ENCODE measurements at regions not wholly inside any gene's neighbourhood (a gene's known extent, or its start where the extent isn't known, plus 50 kb on each side); places are given as distances from the start of the nearest gene placed in this dataset.

- BruUV-seq (replicated peaks), result no TSS peak
- Histone ChIP-seq H3K27me3 (ENCODE audit: control insufficient read depth in 2 of 2, insufficient read depth in 2 of 2, low read length in 2 of 2) (no peaks in the 10 kb centered on the region), H2AFZ (ENCODE audit: low read depth, low read length) (no peak overlapping the region), H3K4me2 (ENCODE audit: insufficient read depth, low read length) (no peak overlapping the region), H3K4me1 (replicated peaks in 1 of 2; ENCODE audit: control insufficient read depth in 2 of 2, insufficient read depth in 2 of 2, low read length in 2 of 2) (no peaks in the 10 kb centered on the region), H3K36me3 (ENCODE audit: control insufficient read depth, insufficient read depth, low read length) (no peaks in the 10 kb centered on the region), H3K9me1 (ENCODE audit: control insufficient read depth, insufficient read depth, low read length) (no peaks in the 10 kb centered on the region), H3K79me2 (ENCODE audit: control insufficient read depth, insufficient read depth, low read length) (no peaks in the 10 kb centered on the region), H3K4me3 (no peak overlapping the region), H4K20me1 (replicated peaks; ENCODE audit: control insufficient read depth, insufficient read depth, low read length) (no peaks in the 10 kb centered on the region), H3K27ac (ENCODE audit: extremely low read depth, low read depth, low read length) (no peak overlapping the region), H3K9ac (ENCODE audit: insufficient read depth in 1 of 2, low read depth in 2 of 2, low read length in 2 of 2) (no peak overlapping the region), H3K9me3 (replicated peaks; ENCODE audit: control insufficient read depth, insufficient read depth, low read depth, low read length) (no peaks in the 10 kb centered on the region; the same call in 1 of the 2 replicates)
- in situ Hi-C loops (cut with MboI) (no loop called here), intact Hi-C loops (cut with micrococcal nuclease) (no loop called here)
- no peak for TF ChIP-seq ZNF445 (CRISPR knock-in tag; IDR thresholded peaks at IDR 0.05; ENCODE audit: low read depth)
- TF ChIP-seq ZNF436 (CRISPR knock-in tag; IDR thresholded peaks at IDR 0.05), result no peak
- TF ChIP-seq, protein P1, sequence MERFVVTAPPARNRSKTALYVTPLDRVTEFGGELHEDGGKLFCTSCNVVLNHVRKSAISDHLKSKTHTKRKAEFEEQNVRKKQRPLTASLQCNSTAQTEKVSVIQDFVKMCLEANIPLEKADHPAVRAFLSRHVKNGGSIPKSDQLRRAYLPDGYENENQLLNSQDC (CRISPR knock-in tag; IDR thresholded peaks at IDR 0.05), result no peak
- FAIRE-seq, result no peak
- no peak for ATAC-seq
- DNase-seq (ENCODE audit: extremely low read depth in 1 of 4, low spot score in 3 of 4), result no peak
- ChIA-PET POLR2A (no interaction called here), CTCF (ENCODE audit: low intra/inter-chr PET ratio) (no interaction called here)
- WGBS (ENCODE audit: insufficient coverage, low coverage, missing lambda C conversion rate), result 0% methylated on average over 7 of the region's 7 CpGs
These were observed 560.9 kb upstream of the ANO5 start for GRCh38 chr11:21631991-21632390.

DNA sequence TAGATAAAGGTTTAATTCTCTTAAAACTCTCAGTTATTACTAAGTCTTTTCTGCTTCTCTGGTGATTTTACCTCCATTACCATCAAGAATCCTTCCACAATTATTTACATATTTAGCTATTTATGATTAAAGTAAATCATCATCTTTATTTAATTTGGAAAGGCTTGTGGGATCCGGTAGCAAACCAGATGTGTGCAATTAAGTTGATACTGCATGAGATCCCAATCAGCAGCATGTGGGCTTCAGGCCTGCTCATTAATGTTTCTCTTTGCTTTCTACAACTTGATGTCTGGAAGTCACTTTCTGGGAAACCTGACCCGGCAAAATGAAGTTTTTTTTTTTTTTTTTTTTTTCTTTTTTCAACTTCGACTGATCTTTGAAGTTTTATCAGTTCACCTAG lies 558.4 kb upstream of the ANO5 start:
- Histone ChIP-seq H3K36me3 (ENCODE audit: control insufficient read depth, insufficient read depth, low read length) (no peaks in the 10 kb centered on the region), H2AFZ (ENCODE audit: low read depth, low read length) (no peak overlapping the region), H3K4me1 (replicated peaks in 1 of 2; ENCODE audit: control insufficient read depth in 2 of 2, insufficient read depth in 2 of 2, low read length in 2 of 2) (no peaks in the 10 kb centered on the region), H3K4me3 (no peak overlapping the region), H3K27me3 (ENCODE audit: control insufficient read depth in 2 of 2, insufficient read depth in 2 of 2, low read length in 2 of 2) (no peaks in the 10 kb centered on the region), H4K20me1 (replicated peaks; ENCODE audit: control insufficient read depth, insufficient read depth, low read length) (no peaks in the 10 kb centered on the region), H3K27ac (ENCODE audit: extremely low read depth, low read depth, low read length) (no peak overlapping the region), H3K79me2 (ENCODE audit: control insufficient read depth, insufficient read depth, low read length) (no peaks in the 10 kb centered on the region), H3K9ac (ENCODE audit: insufficient read depth in 1 of 2, low read depth in 2 of 2, low read length in 2 of 2) (no peak overlapping the region), H3K9me1 (ENCODE audit: control insufficient read depth, insufficient read depth, low read length) (no peaks in the 10 kb centered on the region), H3K9me3 (replicated peaks; ENCODE audit: control insufficient read depth, insufficient read depth, low read depth, low read length) (no peaks in the 10 kb centered on the region; the same call in 1 of the 2 replicates), H3K4me2 (ENCODE audit: insufficient read depth, low read length) (no peak overlapping the region)
- DNase-seq (ENCODE audit: extremely low read depth in 1 of 4, low spot score in 3 of 4), result no peak
- no TSS peak for BruUV-seq (replicated peaks)
- POLR2A ChIA-PET, result no interaction called here
- intact Hi-C loops (cut with micrococcal nuclease), result no loop called here
- TF ChIP-seq FUS (optimal IDR thresholded peaks at IDR 0.05; ENCODE audit: low read depth, low read length) (no peak), ERF (CRISPR knock-in tag; IDR thresholded peaks at IDR 0.05) (no peak)
- in situ Hi-C loops (cut with MboI), result no loop called here
- CTCF ChIA-PET (ENCODE audit: low intra/inter-chr PET ratio), result no interaction called here
- 0% methylated on average over 2 of the region's 3 CpGs for WGBS (ENCODE audit: insufficient coverage, low coverage, missing lambda C conversion rate)
- ATAC-seq, result no peak
- FAIRE-seq, result no peak
